ENCODE measurements at regions not wholly inside any gene's neighbourhood (a gene's known extent, or its start where the extent isn't known, plus 50 kb on each side); places are given as distances from the start of the nearest gene placed in this dataset.
"Not testable (repeated sequence)": the region's sequence is repeated elsewhere in the genome, so short reads cannot be mapped to it uniquely, and the experiment has no call there.

DNA sequence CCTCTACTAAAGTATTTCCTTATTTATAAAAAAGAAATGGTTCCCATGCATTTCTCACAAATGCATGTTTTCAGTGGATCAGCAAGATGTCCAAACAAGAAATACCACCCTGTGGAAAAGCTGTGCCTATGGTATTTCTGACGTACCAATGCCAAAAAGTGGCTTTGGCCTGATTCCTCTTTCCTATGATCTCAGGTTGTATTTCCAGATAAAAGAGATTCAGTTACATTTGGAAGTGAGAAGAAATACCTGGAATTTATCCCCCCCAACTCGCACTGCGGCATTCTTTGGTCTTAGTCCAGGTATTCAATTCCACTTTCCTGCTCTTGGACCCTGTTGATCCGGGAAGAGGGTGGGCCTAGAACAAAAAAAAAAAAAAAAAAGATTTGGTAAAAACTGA lies 815.9 kb upstream of the FRG1 start:
- no peak for DNase-seq

DNA sequence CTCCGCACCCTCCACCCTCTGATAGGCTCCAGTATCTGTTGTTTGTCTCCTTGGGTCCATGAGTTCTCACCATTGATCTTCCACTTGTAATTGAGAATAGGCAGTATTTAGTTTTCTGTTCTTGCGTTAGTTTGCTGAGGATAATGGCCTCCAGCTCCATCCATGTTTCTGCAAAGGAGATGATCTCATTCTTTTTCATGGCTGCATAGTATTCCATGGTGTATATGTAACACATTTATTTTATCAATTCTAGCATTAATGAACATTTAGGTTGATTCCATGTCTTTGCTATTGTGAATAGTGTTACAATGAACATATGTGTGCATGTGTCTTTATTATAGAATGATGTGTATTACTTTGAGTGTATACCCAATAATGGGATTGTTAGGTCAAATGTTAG lies 814.6 kb upstream of the FRG1 start:
- DNase-seq, result no peak

DNA sequence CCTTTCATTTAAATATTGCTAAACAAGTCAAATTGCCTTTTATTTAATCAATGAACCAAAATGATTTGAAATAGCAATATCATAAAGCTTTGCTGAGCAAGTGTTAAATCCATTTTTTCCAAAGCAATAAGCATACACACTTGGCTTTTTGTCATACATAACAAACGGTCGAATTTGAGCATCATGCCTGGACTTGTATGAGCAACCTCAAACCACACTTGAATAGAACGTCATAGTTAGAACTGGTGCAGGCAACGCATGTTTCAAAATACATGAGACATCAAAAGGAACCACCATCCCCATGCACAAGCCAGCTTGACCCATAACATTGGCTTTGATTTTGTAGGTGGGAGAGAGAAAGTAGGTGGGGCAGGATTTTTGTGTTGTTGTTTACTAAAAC lies 812.3 kb upstream of the FRG1 start:
- DNase-seq, result no peak

DNA sequence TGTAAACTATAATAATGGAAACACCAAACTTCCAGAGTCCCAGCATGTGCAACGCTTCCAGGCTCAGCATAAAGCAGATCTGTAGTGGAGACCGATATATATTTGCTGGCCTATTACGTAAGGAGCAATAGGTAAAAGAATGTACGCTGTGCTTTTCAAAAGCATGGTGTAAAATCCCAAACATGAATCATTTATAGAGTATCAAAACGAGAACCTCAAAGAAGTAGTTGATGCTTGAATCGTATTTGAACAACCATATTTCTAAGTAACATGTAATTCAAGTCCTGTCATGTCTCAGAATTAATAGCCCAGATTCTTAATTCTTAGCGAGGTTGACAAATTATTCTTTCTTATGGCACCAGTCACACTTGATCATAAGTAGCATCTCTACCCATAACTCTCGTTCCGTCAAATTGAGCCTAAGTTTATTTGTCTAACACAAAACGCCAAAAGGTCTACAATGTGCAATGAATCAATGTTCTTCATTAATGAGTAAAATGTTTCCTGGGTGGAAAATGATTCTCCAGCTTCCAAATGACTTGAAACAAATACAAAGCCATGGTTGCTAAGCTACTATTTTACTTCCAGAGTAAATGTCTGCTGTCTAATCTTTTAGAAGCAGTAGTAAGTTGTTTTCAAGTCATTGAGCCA lies 811.5 kb upstream of the FRG1 start:
- no peak for DNase-seq

DNA sequence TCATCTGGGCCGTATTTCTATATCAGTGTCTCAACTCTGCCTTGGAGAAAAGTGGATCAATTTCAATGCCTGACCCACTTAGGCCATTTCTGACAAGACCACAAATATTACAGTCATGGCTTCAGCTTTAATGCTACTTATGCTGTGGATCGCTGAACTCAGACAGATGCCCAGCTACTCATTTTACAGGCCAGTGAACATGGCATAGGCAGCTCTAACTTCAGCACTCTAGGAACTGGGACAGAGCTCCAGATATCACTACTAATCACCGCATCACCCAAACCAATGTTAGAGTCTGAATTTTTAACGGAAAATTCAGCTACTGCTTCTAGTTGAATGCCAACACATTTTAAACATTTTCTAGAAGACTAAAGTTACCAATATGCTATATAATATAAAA lies 809.6 kb upstream of the FRG1 start:
- no peak for DNase-seq

DNA sequence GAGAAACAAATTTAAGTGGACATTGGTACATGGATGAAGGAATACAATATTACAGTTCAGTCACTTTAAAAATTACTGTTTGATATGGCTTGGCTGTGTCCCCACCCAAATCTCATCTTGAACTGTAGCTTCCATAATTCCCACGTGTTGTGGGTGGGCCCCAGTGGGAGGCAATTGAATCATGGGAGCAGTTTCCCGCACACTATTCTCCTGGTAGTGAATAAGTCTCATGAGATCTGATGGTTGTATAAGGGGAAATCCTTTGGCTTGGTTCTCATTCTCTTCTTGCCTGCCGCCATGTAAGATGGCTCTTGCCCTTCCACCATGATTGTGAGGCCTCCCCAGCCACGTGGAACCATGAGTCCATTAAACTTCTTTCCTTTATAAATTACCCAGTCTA lies 804.2 kb upstream of the FRG1 start:
- no peak for DNase-seq

DNA sequence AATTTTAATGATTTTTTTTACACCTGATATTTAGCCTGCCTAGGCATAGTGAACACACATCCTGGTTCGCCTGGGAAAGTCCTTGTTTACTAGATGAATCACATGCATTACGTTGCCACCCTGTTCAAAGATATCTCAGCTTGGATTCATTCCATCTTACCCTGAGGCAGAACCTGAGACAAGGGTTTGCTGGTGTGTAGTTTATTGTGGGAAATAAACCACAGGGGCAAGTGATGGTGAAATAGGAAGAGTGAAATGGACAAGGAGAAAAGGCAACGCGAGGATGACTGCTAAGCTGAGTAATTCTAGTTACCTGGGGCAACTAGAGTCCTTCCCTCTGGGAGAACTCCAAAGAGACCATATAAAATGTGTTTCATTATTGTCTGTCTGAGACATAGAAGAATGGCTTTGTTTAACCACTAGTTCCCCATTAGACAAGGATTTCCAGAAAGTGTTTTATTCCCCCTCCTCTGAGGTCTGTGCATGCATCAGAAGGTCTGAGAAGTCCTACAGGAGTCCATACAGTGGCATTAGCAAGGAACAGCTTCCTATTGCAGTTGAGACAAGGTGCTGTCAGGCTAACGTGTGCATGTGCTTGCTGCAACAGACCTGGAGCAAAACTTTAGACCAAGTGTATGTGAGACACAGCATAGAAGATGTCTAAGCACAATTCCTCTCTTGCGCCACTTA lies 797.3 kb upstream of the FRG1 start:
- DNase-seq, result no peak

DNA sequence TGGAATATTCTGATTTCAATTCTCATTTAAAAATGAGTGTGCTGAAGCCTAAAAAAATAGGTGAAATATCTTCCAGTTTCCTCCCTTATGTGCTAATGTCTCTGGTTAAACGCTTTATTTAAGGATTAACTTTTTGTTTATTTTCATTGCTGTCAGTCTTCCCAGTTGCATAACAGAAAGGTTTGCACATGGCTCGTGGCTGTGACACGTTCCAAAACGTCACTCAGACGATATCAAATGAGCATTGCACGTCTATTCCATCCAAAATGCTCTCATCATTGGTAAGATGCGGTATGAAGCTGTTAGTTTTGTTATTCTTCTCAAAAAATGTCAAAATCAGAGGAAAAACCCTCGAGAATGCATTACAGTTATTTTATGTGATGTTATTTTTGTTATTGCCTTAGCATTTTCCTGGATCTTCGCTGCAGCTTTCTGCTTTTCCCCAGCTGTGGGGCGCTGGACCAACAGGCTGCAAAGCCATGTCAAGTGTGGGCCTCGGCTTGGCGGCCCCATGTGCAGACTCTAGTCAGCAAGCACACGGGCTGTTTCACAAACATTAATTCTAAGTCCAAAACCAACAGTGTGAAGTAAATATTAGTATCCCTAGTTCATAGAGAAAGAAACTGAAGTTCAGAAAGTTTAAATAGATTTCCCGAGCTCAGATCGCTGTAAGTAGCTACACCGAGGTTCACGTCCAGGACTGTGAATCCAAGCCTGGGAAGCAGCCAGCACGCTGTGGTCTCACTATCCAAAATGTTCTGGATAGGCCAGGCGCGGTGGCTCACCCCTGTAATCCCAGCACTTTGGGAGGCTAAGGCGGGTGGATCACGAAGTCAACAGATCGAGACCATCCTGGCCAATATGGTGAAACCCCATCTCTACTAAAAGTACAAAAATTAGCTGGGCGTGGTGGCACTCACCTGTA lies 793.4 kb upstream of the FRG1 start:
- no peak for DNase-seq

DNA sequence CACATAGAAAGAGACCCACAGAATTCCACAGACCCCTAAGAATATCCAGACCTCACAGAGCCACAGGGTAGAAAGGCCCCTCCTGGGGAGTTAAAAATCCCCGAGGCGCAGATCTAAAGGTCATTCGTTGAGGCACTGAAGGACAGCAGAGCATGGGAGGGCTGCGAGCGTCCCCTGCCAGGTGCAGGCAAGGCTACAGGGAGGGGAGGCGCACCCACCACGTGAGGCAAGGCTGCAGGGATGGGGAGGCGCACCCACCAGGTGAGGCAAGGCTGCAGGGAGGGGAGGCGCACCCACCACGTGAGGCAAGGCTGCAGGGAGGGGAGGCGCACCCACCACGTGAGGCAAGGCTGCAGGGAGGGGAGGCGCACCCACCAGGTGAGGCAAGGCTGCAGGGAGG lies 785.6 kb upstream of the FRG1 start:
- DNase-seq, result not testable (repeated sequence)

DNA sequence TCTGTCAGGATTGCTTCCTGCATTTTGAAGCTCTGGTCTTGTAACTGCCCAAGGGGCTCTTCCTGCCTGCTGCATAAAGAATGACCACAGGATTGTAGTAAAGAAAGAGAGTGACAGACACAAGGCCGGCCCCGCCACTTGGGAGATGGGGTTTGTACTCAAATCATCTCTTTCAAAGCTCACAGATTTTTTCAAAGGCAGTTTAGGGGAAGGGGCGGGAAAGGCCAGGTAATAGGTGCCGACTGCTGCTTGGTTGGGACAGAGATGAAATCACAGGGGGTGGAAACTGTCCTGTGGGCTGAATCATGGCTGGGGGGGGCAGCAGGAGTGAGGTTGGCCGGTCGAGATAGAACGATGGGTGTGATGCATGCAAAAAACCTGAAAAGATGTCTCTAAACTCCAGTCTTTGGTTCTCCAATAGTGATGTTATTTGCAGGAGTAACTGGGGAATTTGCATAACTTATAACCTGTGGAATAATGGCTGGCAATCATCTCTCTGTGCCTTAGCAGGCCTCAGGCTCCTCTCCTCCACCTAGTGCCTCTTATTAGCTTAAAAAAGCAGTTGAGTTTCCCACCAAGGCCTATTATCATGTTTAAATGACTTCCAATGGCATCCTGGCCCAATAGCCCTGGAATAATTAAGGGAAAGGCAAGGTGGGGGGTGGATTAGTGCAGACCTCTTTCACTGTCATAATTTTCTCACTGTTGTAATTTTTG lies 778.4 kb upstream of the FRG1 start:
- DNase-seq, result no peak

DNA sequence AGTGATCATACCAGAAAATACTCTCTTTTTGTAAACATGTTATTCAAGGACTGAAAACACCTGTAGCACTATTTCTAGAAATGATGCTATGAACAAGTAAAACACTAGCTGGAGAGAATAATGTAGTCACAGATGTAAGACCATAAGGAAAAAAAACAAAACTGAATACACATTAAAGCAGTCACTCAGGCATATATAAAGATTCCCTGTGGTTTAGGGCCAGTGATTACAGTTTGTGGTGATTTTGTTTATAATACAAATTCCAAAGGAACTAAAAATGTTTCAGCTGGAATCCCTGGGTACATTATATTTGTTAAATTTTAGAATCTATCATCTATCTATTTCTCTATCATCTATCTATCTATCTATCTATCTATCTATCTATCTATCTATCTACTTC lies 777.8 kb upstream of the FRG1 start:
- no peak for DNase-seq

DNA sequence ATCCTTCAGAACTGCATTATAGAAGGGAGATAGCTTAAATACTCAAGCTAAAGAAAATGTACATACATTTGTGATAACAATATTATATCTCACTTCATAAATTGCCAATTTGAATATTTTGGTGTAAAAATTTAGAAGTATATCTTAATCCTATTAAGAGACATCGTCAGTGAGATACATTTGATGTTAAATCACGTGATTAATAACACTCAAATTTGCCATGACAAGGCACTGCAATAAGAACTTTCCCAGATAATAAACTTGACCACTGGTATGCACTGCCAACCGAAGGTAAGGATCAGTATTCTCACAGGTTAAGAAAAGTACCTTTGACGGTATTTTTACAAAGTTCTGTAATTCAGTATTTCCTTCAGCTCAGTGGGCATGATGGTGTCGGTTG lies 764.7 kb upstream of the FRG1 start:
- no peak for DNase-seq

DNA sequence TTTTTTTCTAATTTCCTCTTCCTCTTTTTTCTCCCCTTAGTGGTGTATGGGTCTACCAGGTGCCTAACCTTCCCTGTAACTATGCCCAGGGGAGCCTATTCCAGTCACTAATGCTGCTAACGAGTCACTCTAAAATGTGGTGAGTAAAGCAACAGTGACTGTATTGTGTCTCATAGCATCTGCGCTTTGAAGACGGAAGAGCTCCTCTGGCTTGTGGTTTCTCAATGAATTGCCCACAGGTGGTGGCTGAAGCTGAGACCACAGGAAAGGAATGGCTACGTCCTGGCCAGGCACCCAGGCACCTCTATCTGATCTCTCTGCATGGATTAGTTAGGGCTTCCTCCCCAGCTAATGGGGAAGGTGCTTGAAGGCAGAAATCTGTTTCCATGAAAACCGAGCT lies 763.5 kb upstream of the FRG1 start:
- no peak for DNase-seq

DNA sequence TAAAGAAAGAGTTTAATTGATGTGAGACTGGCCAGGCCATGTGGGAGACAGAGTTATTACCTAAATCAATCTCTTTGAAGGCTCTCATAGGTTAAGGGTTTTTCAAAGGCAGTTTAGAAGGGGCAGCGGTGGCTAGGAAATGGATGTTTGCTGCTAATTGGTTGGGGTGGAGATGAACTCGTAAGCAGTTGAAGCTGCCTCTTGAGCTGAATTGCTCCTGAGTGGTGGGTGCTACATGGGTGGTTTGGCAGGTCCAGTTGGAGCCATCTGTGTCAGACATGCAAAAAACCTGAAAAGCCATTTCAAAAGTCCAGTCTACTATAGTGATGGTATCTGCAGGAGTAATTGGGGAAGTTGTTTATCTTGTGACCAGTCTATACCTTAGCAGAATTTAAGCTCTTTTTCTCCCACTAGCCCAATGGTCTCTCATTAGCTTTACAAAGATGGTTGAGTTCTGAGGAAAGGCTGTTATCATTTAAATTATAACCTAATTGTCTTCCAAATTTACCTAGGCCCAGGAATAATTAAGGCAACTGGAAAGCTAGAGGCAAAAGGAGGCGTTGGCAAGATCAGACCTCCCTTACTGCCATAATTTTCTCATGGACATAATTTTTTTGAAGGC lies 762.4 kb upstream of the FRG1 start:
- no peak for DNase-seq

DNA sequence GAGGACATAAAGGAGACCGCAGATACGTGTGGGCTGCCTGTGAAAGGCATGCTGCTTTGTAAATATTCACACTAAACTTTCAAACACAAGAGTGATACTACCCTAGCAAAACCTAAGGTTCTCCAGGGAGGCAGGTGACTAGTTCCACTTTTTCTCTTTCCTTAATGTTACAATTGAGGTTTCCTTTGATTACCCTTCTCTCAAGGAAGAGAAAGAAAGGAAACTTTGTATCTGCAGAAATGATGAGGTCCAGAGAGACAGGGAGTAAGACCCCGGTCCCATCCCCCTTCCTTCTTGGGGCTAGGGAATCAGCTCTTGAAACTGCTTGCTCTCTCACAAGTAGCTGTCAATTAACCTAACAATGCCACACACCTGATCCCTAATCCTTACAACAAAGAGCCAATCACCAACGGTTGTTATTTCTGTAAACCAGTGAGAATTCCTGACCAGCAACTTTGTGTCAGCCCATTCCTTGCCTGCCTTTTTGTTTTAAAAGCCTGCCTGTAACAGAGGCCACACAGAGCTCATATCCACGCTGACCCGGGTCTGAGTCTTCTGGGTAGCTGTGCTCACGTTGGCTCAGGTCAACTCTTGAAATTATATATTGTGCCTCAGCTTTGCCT lies 754.8 kb upstream of the FRG1 start:
- no peak for DNase-seq

DNA sequence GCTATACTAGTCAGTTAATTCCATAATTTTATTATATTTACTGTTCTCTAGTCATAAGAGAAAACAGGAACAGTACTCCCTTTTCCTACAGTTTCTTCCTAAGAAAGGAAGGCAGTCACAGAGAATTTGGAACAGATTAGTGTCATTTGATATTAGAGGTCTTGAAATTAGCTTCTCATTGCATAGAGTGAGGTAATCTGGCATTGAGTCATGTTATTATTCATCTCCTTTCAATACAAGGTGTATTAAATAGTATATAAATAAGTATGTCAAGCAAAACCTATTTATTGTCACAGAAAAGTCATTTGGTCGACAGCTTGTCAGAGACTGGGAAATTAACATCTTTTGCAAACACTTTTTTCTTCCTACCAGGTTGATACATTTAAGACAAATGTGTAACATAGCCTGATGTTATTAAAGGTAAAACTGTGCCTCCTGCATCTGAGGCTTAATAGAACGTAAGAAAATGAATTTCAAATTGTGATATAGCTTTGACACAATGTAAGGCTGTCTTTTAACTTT lies 753.1 kb upstream of the FRG1 start:
- DNase-seq, result no peak

DNA sequence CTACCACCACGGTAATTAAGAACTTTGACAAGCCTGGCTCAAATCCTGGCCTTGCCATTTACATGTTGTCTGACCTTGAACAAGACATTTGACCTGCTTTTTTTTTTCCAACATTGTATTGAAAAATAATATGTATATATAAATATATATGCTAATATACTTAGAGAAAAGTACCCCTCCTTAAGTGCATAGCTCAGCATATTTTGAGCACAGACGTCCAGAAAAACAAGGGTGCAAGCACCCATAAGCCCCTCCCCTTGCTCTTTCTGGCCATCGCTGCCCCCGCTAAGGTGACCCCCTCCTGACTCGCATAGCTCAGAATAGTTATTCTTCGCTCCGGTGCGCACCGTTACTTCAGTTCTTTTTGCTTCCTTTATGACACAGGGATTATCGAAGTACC lies 742.0 kb upstream of the FRG1 start:
- DNase-seq, result no peak

DNA sequence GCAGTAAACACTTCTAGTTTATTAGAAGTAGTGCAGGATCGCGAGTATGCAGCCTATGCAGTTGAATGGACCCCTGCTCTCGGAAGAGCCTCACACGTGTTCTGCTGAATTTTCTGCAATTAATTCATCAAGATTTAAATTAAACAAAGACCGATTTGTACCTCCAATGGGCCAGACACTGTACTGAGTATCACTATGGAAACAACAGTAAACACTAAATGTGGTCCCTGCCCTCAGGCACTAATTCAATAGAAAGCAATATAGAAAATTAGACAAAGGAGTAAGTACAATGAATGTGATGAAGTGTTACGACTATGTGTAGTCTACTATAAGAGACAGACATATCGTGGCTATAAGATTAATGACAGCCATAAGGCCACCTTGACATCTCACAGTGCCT lies 740.3 kb upstream of the FRG1 start:
- DNase-seq, result no peak

DNA sequence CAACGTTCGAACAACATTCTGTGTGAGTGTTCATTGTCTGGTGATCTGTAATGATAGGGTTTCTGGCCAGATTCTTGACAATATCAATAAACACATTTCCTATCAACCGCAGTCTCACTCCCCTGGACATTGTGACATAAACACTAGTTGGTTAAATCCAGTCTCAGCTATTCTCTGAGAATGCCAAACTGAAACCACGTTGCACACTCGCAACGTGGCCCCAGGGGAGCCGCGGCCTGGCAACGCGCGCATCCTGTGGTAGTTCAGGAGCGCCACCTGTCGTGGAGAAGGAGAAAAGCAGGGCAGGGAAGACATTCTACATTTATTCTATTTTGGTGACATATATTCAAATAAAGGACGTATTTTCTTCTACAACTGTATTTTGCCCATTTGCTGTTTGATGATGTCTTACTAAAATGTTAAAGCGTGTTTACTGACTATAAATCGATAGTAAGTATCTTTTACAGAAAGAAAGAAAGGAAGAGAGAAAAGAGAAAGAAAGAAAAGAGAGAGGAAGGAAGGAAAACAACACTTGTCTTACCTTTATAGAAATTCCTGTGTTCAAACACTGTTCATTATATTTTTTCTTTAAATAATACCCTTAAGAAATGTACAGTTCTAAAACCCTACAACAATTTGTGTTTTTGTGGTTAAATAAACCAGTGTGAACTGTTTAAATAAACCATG lies 738.3 kb upstream of the FRG1 start:
- no peak for DNase-seq

DNA sequence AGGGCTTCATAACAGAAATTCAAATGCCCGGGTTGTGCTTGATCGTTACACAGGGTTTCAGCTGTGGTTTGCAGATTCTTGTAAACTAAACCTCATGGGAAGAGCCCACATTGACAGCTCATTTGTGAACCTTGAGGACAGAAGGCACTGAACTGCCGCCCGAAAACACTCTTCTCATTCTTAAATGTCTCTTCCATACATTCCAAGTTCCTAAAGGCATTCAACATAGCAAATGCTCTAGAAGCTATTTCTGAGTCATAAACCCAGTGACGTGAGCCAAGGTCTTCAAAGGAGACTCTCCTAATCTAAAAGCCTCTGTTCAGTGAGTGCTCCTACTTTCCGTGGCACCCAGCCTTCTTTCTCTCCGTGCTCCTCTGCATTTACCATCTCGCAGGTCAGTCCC lies 737.8 kb upstream of the FRG1 start:
- DNase-seq, result no peak

DNA sequence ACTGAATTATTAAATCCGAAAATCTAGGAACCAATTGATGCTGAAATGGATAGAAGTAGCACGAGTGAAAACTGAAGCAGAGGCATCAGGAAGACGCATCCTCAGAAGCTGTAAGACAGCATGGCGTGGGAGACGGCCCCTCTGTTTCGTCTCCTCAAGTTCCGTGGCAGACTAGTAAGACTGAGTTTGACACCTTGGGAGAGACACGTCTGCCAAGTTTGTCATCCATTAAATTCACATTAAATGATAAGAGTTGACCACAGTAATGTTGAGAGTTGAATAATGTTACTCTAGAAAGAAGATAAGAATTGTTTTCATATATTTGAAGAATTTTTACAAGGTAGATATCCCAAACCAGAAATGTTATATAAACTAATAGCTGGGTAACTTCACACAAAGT lies 736.1 kb upstream of the FRG1 start:
- DNase-seq, result no peak

DNA sequence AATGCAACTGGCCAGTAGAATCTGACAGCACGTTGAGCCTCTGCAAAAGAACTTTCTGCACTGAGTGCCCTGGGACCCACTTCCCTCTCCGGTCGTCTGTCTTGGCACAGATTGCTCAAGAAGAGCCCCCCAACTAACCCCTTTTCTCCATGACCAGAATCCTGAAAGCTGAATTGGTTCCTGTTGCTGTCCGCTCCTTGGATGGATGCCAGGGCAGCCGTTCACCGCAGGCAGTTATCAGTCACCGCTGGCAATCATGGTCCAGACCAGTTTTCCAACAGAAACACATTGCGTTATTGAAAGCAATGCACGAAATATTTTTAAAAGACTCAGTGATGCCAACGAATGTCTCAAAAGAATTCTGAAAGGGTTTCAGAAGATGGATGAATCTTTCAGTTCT lies 733.7 kb upstream of the FRG1 start:
- no peak for DNase-seq
